H1 (cell line): ENCODE measurements at regions not wholly inside any gene's neighbourhood (a gene's known extent, or its start where the extent isn't known, plus 50 kb on each side); places are given as distances from the start of the nearest gene placed in this dataset.

Experiments used
- CTCF ChIA-PET: fragments of 300-600 bp; sonication (Branson Sonifier 250); formaldehyde crosslinking; loops from one replicate; lab custom pipeline; 2021; ENCODE audit not compliant: partially characterized antibody; lab: Charles Lee
- POLR2A ChIA-PET: fragments of 300-600 bp; sonication (Branson Sonifier 250); formaldehyde crosslinking; loops from one replicate; lab custom pipeline; 2021; ENCODE audit warnings: inconsistent platforms; ENCODE audit not compliant: partially characterized antibody; lab: Charles Lee
- DNase-seq, 2 experiments: peaks; one replicate each; pipeline versions ENCODE4 v3.0.0 to v3.0.0-alpha.2; 2010 to 2022; ENCODE audit warnings: low spot score in 2 of 2, low read depth in 1 of 2, mixed read lengths in 1 of 2
- FAIRE-seq: peaks from 2 replicates; lab custom pipeline; 2011; peaks lifted over from hg19 to GRCh38; lab: Jason Lieb, UNC
- H2AFZ ChIP-seq: 2 replicates; pipeline ENCODE4 v1.8.1; 2012; ENCODE audit warnings: low read length, inconsistent platforms
- H2AK5ac ChIP-seq: 2 replicates; pipeline ENCODE4 v1.6.1; 2013; ENCODE audit warnings: low read depth, low read length
- H2BK120ac ChIP-seq: replicated peaks from 2 replicates; pipeline ENCODE3; 2013; ENCODE audit warnings: low read depth, low read length, inconsistent platforms
- H2BK12ac ChIP-seq: 2 replicates; pipeline ENCODE4 v1.6.1; 2013; ENCODE audit warnings: low read depth, low read length
- H2BK15ac ChIP-seq: 2 replicates; pipeline ENCODE4 v1.6.1; 2013; ENCODE audit warnings: low read length
- H2BK20ac ChIP-seq: 2 replicates; pipeline ENCODE4 v1.6.1; 2013; ENCODE audit warnings: low read length
- H2BK5ac ChIP-seq: 2 replicates; pipeline ENCODE4 v1.6.1; 2013; ENCODE audit warnings: low read depth, low read length
- H3K14ac ChIP-seq: 2 replicates; pipeline ENCODE4 v1.6.1; 2013; ENCODE audit warnings: inconsistent platforms; ENCODE audit not compliant: insufficient read length
- H3K18ac ChIP-seq: 2 replicates; pipeline ENCODE4 v1.6.1; 2013; ENCODE audit warnings: low read length; ENCODE audit errors: extremely low read depth
- H3K23ac ChIP-seq: 2 replicates; pipeline ENCODE4 v1.6.1; 2013; ENCODE audit warnings: inconsistent platforms; ENCODE audit not compliant: insufficient read length
- H3K23me2 ChIP-seq: 2 replicates; pipeline ENCODE4 v1.6.1; 2013; ENCODE audit warnings: low read depth, low read length
- H3K27ac ChIP-seq: 2 replicates; pipeline ENCODE4 v1.6.1; 2011; ENCODE audit warnings: low read depth, low read length, inconsistent platforms
- H3K27me3 ChIP-seq, 4 experiments: replicated peaks in 1 of 4; 1 replicate in 1 of 4; 2 replicates in 3 of 4; pipeline versions ENCODE4 v1.6.1 to v1.8.1; 2011 to 2013; ENCODE audit warnings: low read length in 3 of 4, mild to moderate bottlenecking in 3 of 4, inconsistent platforms in 2 of 4, mixed read lengths in 2 of 4, moderate library complexity in 1 of 4; ENCODE audit not compliant: control insufficient read depth in 3 of 4, insufficient read depth in 3 of 4; ENCODE audit errors: extremely low read depth in 1 of 4
- H3K36me3 ChIP-seq, 4 experiments: 2 replicates each; pipeline versions ENCODE4 v1.6.1 to v1.8.1; 2011 to 2013; ENCODE audit warnings: mild to moderate bottlenecking in 4 of 4, low read length in 3 of 4, moderate library complexity in 2 of 4, control low read depth in 1 of 4, inconsistent platforms in 1 of 4; ENCODE audit not compliant: insufficient read depth in 4 of 4, control insufficient read depth in 2 of 4
- H3K4ac ChIP-seq: replicated peaks from 2 replicates; pipeline ENCODE3; 2013; ENCODE audit warnings: low read length, low read depth, mixed read lengths, inconsistent platforms; ENCODE audit not compliant: insufficient read length
- H3K4me1 ChIP-seq, 4 experiments: replicated peaks in 1 of 4; 1 replicate in 1 of 4; 2 replicates in 3 of 4; pipeline versions ENCODE4 v1.6.1 to v1.8.1; 2011 to 2013; ENCODE audit warnings: low read length in 3 of 4, inconsistent platforms in 2 of 4, mixed read lengths in 1 of 4; ENCODE audit not compliant: insufficient read depth in 4 of 4, control insufficient read depth in 3 of 4
- H3K4me2 ChIP-seq, 2 experiments: 2 replicates each; pipeline versions ENCODE4 v1.6.1 to v1.8.1; 2011 to 2013; ENCODE audit warnings: low read depth in 2 of 2, low read length in 2 of 2, control low read depth in 1 of 2, inconsistent platforms in 1 of 2, mild to moderate bottlenecking in 1 of 2; ENCODE audit not compliant: insufficient read depth in 1 of 2
- H3K4me3 ChIP-seq, 4 experiments: fragments of 200-600, 300-600 bp in 1 of 4; sonication (generic), shearing (Covaris generic), sonication (Bioruptor Twin) in 1 of 4; 2 replicates each; pipeline versions ENCODE4 v1.5.1 to v1.8.1; 2011 to 2016; ENCODE audit warnings: low read length in 4 of 4, low read depth in 3 of 4, control low read depth in 2 of 4, inconsistent platforms in 2 of 4, mild to moderate bottlenecking in 2 of 4, mixed read lengths in 1 of 4, moderate library complexity in 1 of 4; ENCODE audit not compliant: insufficient read depth in 2 of 4; ENCODE audit errors: extremely low read depth in 1 of 4
- H3K56ac ChIP-seq: replicated peaks from 2 replicates; pipeline ENCODE3; 2013; ENCODE audit warnings: low read depth, mild to moderate bottlenecking, mixed read lengths, low read length, inconsistent platforms; ENCODE audit not compliant: insufficient read length
- H3K79me1 ChIP-seq: 2 replicates; pipeline ENCODE4 v1.6.1; 2013; ENCODE audit warnings: low read depth, low read length, control low read depth
- H3K79me2 ChIP-seq, 2 experiments: 2 replicates each; pipeline versions ENCODE4 v1.6.1 to v1.8.1; 2012 to 2013; ENCODE audit warnings: low read length in 2 of 2, mild to moderate bottlenecking in 2 of 2, inconsistent platforms in 1 of 2; ENCODE audit not compliant: insufficient read depth in 2 of 2, control insufficient read depth in 1 of 2
- H3K9ac ChIP-seq, 4 experiments: replicated peaks in 1 of 4; 1 replicate in 1 of 4; 2 replicates in 3 of 4; pipeline versions ENCODE4 v1.6.1 to v1.8.1; 2011 to 2013; ENCODE audit warnings: low read depth in 3 of 4, low read length in 3 of 4, control low read depth in 2 of 4, mild to moderate bottlenecking in 2 of 4, moderate library complexity in 2 of 4, inconsistent platforms in 1 of 4; ENCODE audit errors: extremely low read depth in 1 of 4
- H3K9me3 ChIP-seq, 2 experiments: 2 replicates each; pipeline versions ENCODE4 v1.6.1 to v1.8.1; 2012 to 2013; ENCODE audit warnings: mild to moderate bottlenecking in 2 of 2, moderate library complexity in 2 of 2, control low read depth in 1 of 2, inconsistent platforms in 1 of 2, low read depth in 1 of 2, low read length in 1 of 2, mixed read lengths in 1 of 2; ENCODE audit not compliant: insufficient read depth in 2 of 2
- H4K20me1 ChIP-seq, 2 experiments: replicated peaks in 1 of 2; 2 replicates each; pipeline versions ENCODE3 to v1.8.1; 2011 to 2013; ENCODE audit warnings: inconsistent platforms in 2 of 2, low read length in 2 of 2, mild to moderate bottlenecking in 1 of 2; ENCODE audit not compliant: insufficient read depth in 2 of 2, control insufficient read depth in 1 of 2
- H4K5ac ChIP-seq: 2 replicates; pipeline ENCODE4 v1.6.1; 2013; ENCODE audit warnings: low read length, low read depth, mixed read lengths, inconsistent platforms; ENCODE audit not compliant: insufficient read length
- H4K8ac ChIP-seq: 2 replicates; pipeline ENCODE4 v1.8.0; 2013; ENCODE audit warnings: mild to moderate bottlenecking, moderate library complexity, low read length, inconsistent platforms; ENCODE audit not compliant: insufficient read depth; ENCODE audit errors: extremely low read depth
- H4K91ac ChIP-seq: replicated peaks from 2 replicates; pipeline ENCODE3; 2013; ENCODE audit warnings: low read length, mixed read lengths, inconsistent platforms; ENCODE audit not compliant: insufficient read length
- BACH1 ChIP-seq: IDR thresholded peaks from 2 replicates; pipeline ENCODE4 v1.6.1; 2012; ENCODE audit warnings: low read length, improper control_type of control experiment
- CTBP2 ChIP-seq: IDR thresholded peaks from 2 replicates; pipeline ENCODE4 v1.7.0; 2011; ENCODE audit warnings: borderline replicate concordance, mild to moderate bottlenecking, moderate library complexity, mixed read lengths, low read length; ENCODE audit not compliant: insufficient read depth, insufficient read length
- GTF2F1 ChIP-seq: IDR thresholded peaks from 2 replicates; pipeline ENCODE4 v1.6.1; 2012; ENCODE audit warnings: low read depth, low read length, improper control_type of control experiment, borderline replicate concordance
- JUN ChIP-seq: IDR thresholded peaks from 2 replicates; pipeline ENCODE4 v1.6.1; 2011; ENCODE audit warnings: low read depth, mild to moderate bottlenecking, improper control_type of control experiment, low read length
- KDM1A ChIP-seq: fragments of 200-600, 300-600 bp; sonication (generic); IDR thresholded peaks from 2 replicates; pipeline ENCODE4 v1.7.1; 2016; ENCODE audit warnings: mild to moderate bottlenecking, low read length, borderline replicate concordance
- MAFK ChIP-seq: IDR thresholded peaks from 2 replicates; pipeline ENCODE4 v1.6.1; 2012; ENCODE audit warnings: low read depth, mild to moderate bottlenecking, improper control_type of control experiment, low read length
- NRF1 ChIP-seq: IDR thresholded peaks from 2 replicates; pipeline ENCODE4 v1.6.1; 2011; ENCODE audit warnings: mild to moderate bottlenecking, low read depth, low read length, improper control_type of control experiment
- WGBS, 2 experiments: shearing (Covaris generic) in 1 of 2; methylation state at CpG; one replicate each; pipeline versions ENCODE4 v1.1.6 to v1.1.7; 2013 to 2015; ENCODE audit warnings: low lambda C conversion rate in 2 of 2, mixed read lengths in 2 of 2, inconsistent platforms in 1 of 2, low coverage in 1 of 2, missing lambda C conversion rate in 1 of 2; ENCODE audit not compliant: insufficient replicate concordance in 2 of 2, insufficient coverage in 1 of 2, insufficient read length in 1 of 2; ENCODE audit errors: extremely low coverage in 1 of 2, missing lambda C conversion rate in 1 of 2; 5-methylcytosine and 5-hydroxymethylcytosine counted together

GRCh38 chr20:54745780-54746179 lies 270.4 kb downstream of the DOK5 start:
- H3K4me3 ChIP-seq = no peak overlapping the region

More at GRCh38 chr20:54745780-54746179, 270.4 kb downstream of the DOK5 start:
- ChIA-PET POLR2A (no interaction called here), CTCF (interaction anchor here (1.1 kb wide), 1 partner anchor 17 kb away, joined by 3 read pairs; no protein-coding TSS in a partner anchor)
- H4K8ac ChIP-seq = no peak overlapping the region
- H2BK15ac ChIP-seq = no peak overlapping the region
- peaks cover 5 to 8% of the 10 kb centered on the region in 2 experiments; a peak in 2 of 4 replicates for H3K9me3 ChIP-seq
- no peak overlapping the region for H3K4me2 ChIP-seq
- no peak overlapping the region for H2BK5ac ChIP-seq
- no peak overlapping the region for H3K9ac ChIP-seq
- H4K20me1 ChIP-seq = no peaks in the 10 kb centered on the region
- no peak overlapping the region for H3K23ac ChIP-seq
- H2AK5ac ChIP-seq = no peak overlapping the region
- H2BK12ac ChIP-seq = no peak overlapping the region
- no peak overlapping the region for H4K5ac ChIP-seq
- no peak for DNase-seq
- no peak overlapping the region for H2AFZ ChIP-seq
- no peak overlapping the region for H3K18ac ChIP-seq
- 85% methylated on average over 5 of the region's 5 CpGs; no CpG with 5 or more reads in 1 of the 2 experiments for WGBS, 2 experiments
- H3K4me1 ChIP-seq = no peaks in the 10 kb centered on the region
- H3K27me3 ChIP-seq = no peaks in the 10 kb centered on the region
- H3K23me2 ChIP-seq = no peaks in the 10 kb centered on the region
- no peak overlapping the region for H3K4ac ChIP-seq
- no peak overlapping the region for H3K27ac ChIP-seq
- peak; percentile 58 for TF ChIP-seq BACH1
- TF ChIP-seq CTBP2 = no peak
- no peak for TF ChIP-seq NRF1
- no peak for TF ChIP-seq KDM1A
- no peak for TF ChIP-seq JUN
- peak; percentile 23; the same call in 1 of the 2 replicates for TF ChIP-seq MAFK
- no peak for TF ChIP-seq GTF2F1
- TF ChIP-seq, all 59 proteins: peak for 2
- no peak overlapping the region for H4K91ac ChIP-seq
- no peak overlapping the region for H3K14ac ChIP-seq
- H3K79me2 ChIP-seq = no peaks in the 10 kb centered on the region
- no peak overlapping the region for H3K56ac ChIP-seq
- no peak overlapping the region for H2BK120ac ChIP-seq
- H3K36me3 ChIP-seq = no peaks in the 10 kb centered on the region
- no peak for FAIRE-seq
- no peak overlapping the region for H2BK20ac ChIP-seq
- no peaks in the 10 kb centered on the region for H3K79me1 ChIP-seq
